ENCODE measurements at regions not wholly inside any gene's neighbourhood (a gene's known extent, or its start where the extent isn't known, plus 50 kb on each side); places are given as distances from the start of the nearest gene placed in this dataset.
A peak's percentile ranks its signal among the peaks of the same experiment; 100 is the strongest.

DNA sequence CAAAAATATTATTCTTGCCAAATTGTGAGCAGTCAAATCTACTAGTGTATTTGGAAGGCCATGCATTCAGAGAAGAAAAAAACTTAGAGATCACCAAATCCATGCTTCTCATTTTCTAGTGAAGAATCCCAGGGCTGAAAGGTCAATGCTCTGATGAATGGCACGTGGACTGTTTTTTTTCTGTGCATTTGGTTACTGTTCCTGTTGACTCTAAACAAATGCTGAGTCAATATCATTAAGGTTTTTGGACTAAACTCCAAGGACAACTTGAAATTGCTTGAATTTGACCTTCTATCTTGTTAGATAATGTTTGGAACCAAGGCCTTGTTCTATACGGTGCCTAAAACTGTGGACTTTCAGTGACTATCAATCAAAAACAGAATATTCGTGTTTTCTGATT is 142.2 kb downstream of the OSTF1 start:
- H3K4me1 Mint-ChIP-seq (ENCODE audit: unreplicated experiment) = no peaks in the 10 kb centered on the region
- no peak overlapping the region for H3K4me3 Mint-ChIP-seq (ENCODE audit: unreplicated experiment)
- DNase-seq (ENCODE audit: low spot score) = no peak
- H3K27ac Mint-ChIP-seq (ENCODE audit: unreplicated experiment) = no peak overlapping the region
- H3K9me3 Mint-ChIP-seq (ENCODE audit: unreplicated experiment) = peaks cover 6% of the 10 kb centered on the region
- H3K27me3 Mint-ChIP-seq (ENCODE audit: unreplicated experiment) = peaks cover 5% of the 10 kb centered on the region
- peaks cover 12% of the 10 kb centered on the region for H3K36me3 Mint-ChIP-seq (ENCODE audit: low read depth, unreplicated experiment)
- TF ChIP-seq, protein P1, sequence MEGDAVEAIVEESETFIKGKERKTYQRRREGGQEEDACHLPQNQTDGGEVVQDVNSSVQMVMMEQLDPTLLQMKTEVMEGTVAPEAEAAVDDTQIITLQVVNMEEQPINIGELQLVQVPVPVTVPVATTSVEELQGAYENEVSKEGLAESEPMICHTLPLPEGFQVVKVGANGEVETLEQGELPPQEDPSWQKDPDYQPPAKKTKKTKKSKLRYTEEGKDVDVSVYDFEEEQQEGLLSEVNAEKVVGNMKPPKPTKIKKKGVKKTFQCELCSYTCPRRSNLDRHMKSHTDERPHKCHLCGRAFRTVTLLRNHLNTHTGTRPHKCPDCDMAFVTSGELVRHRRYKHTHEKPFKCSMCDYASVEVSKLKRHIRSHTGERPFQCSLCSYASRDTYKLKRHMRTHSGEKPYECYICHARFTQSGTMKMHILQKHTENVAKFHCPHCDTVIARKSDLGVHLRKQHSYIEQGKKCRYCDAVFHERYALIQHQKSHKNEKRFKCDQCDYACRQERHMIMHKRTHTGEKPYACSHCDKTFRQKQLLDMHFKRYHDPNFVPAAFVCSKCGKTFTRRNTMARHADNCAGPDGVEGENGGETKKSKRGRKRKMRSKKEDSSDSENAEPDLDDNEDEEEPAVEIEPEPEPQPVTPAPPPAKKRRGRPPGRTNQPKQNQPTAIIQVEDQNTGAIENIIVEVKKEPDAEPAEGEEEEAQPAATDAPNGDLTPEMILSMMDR (IDR thresholded peaks at IDR 0.05; ENCODE audit: unreplicated experiment) = no peak

DNA sequence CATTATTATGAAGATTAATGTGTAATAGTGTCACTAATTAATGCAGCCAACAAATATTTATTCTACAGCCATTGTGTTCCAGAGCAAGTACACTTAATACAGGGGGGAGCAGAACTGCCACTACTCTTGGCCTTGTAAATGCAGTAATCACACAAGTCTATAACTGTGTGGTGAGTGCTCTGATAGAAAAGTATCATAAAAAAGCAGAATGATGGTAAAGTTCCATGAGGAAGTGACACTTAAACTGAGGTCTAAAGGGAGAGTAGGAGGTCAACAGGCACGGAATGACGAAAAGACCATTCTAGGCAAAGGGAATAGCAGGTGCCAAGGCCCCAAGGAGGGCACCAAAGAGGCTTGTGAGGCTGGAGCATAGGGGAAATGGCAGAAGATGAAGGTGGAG is 142.9 kb downstream of the OSTF1 start:
- DNase-seq (ENCODE audit: low spot score) = no peak
- no peak overlapping the region for H3K4me3 Mint-ChIP-seq (ENCODE audit: unreplicated experiment)
- peaks cover 14% of the 10 kb centered on the region for H3K36me3 Mint-ChIP-seq (ENCODE audit: low read depth, unreplicated experiment)
- peaks cover 9% of the 10 kb centered on the region for H3K9me3 Mint-ChIP-seq (ENCODE audit: unreplicated experiment)
- H3K27ac Mint-ChIP-seq (ENCODE audit: unreplicated experiment) = no peak overlapping the region
- no peaks in the 10 kb centered on the region for H3K4me1 Mint-ChIP-seq (ENCODE audit: unreplicated experiment)
- TF ChIP-seq, protein P1 (IDR thresholded peaks at IDR 0.05; ENCODE audit: unreplicated experiment) = no peak
- peaks cover 5% of the 10 kb centered on the region for H3K27me3 Mint-ChIP-seq (ENCODE audit: unreplicated experiment)

DNA sequence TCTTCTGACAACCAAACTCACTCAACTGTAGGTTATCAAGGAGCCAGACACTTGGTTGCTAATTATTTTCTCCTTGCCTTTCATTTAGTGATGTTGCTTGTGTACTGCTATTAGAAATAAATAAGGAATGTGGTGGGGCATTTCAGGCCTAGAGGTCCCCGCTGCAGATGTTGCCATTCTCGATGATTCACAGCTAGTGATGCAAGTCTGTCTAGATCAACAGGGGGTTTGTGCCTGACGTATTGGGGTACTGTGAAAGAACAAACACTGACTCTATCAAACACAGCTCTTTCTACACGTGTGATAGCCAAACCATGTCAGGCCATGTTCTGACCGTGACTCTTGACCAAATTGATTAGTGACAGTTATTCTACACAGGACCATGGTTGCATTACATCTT is 144.7 kb downstream of the OSTF1 start:
- TF ChIP-seq, protein P1 (IDR thresholded peaks at IDR 0.05; ENCODE audit: unreplicated experiment) = no peak
- Mint-ChIP-seq H3K9me3 (ENCODE audit: unreplicated experiment) (peaks cover 9% of the 10 kb centered on the region), H3K4me3 (ENCODE audit: unreplicated experiment) (no peak overlapping the region), H3K27me3 (ENCODE audit: unreplicated experiment) (peaks cover 5% of the 10 kb centered on the region), H3K4me1 (ENCODE audit: unreplicated experiment) (no peaks in the 10 kb centered on the region), H3K27ac (ENCODE audit: unreplicated experiment) (no peak overlapping the region), H3K36me3 (ENCODE audit: low read depth, unreplicated experiment) (peaks cover 9% of the 10 kb centered on the region)
- no peak for DNase-seq (ENCODE audit: low spot score)

DNA sequence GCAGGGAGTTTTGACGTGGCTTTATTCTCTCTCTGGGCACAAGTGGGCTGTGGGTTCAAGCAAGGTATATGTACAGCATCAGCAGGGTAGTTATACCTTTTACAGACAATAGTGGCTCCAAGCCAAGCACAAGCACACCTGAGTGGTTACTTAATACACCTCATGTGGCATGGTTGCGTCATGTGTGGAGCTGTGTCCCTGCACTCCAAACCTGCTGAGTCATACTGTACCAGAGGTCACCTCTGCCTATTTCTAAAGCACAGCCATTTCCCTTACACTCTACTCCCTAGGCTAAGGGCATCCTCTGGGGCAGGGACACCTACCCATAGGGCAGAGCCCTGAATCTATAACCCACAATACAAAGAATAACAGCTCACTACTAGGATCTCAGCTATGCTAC is 147.3 kb downstream of the OSTF1 start:
- Mint-ChIP-seq H3K27me3 (ENCODE audit: unreplicated experiment) (peaks cover 1% of the 10 kb centered on the region), H3K27ac (ENCODE audit: unreplicated experiment) (no peak overlapping the region), H3K4me1 (ENCODE audit: unreplicated experiment) (no peaks in the 10 kb centered on the region), H3K9me3 (ENCODE audit: unreplicated experiment) (peaks cover 9% of the 10 kb centered on the region), H3K36me3 (ENCODE audit: low read depth, unreplicated experiment) (peaks cover 9% of the 10 kb centered on the region), H3K4me3 (ENCODE audit: unreplicated experiment) (no peak overlapping the region)
- DNase-seq (ENCODE audit: low spot score) = no peak
- TF ChIP-seq, protein P1 (IDR thresholded peaks at IDR 0.05; ENCODE audit: unreplicated experiment) = no peak

DNA sequence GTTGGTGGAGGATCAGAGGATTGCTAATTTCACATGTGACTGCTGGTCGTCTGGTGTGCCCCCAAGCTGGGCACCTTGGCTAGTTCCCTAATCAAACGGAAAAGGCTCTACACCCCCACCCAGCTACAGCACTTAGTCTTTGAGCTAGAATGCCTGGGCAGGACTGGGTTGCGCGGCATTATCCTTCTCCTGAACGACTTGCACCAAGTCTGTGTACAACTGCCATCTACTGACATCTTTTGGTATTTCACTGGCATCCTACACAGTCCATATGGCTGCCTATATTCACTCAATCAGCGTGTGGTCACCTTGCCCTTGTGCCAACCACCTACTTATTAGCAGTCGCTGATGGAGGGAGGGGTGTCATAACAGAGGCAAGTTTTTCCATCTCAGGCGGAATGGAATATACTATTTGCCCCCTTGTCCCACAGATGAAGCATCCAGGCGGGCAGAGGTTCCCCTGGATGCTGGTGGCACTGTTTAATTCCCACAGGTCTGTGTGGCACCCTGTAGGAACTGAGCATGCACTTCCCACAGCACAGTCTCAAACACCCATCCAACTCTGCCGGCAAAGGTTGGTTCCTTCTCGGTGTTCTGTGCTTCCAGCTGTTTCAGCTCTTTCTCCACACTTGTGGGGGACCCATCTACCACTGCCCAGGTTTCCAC is 150.1 kb downstream of the OSTF1 start:
- DNase-seq (ENCODE audit: low spot score) = peak; percentile 61
- H3K4me3 Mint-ChIP-seq (ENCODE audit: unreplicated experiment) = no peak overlapping the region
- H3K4me1 Mint-ChIP-seq (ENCODE audit: unreplicated experiment) = no peaks in the 10 kb centered on the region
- H3K27ac Mint-ChIP-seq (ENCODE audit: unreplicated experiment) = no peak overlapping the region
- TF ChIP-seq, protein P1 (IDR thresholded peaks at IDR 0.05; ENCODE audit: unreplicated experiment) = peak; percentile 67
- H3K9me3 Mint-ChIP-seq (ENCODE audit: unreplicated experiment) = peaks cover 9% of the 10 kb centered on the region
- H3K27me3 Mint-ChIP-seq (ENCODE audit: unreplicated experiment) = no peaks in the 10 kb centered on the region
- H3K36me3 Mint-ChIP-seq (ENCODE audit: low read depth, unreplicated experiment) = peaks cover 5% of the 10 kb centered on the region

Measured in endothelial cell (in vitro differentiated cells).